CD8-positive, alpha-beta memory T cell (primary cell): ENCODE measurements at regions not wholly inside any gene's neighbourhood (a gene's known extent, or its start where the extent isn't known, plus 50 kb on each side); places are given as distances from the start of the nearest gene placed in this dataset.
"Not testable (repeated sequence)": the region's sequence is repeated elsewhere in the genome, so short reads cannot be mapped to it uniquely, and the experiment has no call there.

Source experiments
- CTCF ChIA-PET: fragments of 350-600 bp; sonication (Branson Sonifier 250); formaldehyde crosslinking; loops from one replicate; lab custom pipeline; 2021; ENCODE audit warnings: antibody characterized with exemption; lab: Charles Lee
- POLR2A ChIA-PET: fragments of 350-600 bp; sonication (Branson Sonifier 250); formaldehyde crosslinking; loops from one replicate; lab custom pipeline; 2021; ENCODE audit warnings: antibody characterized with exemption; lab: Charles Lee
- DNase-seq, 5 donors: peaks; one replicate each; pipeline versions ENCODE4 v3.0.0 to v3.0.0-alpha.2; 2020 to 2022; ENCODE audit warnings: mixed read lengths in 1 of 5
- H3K27ac ChIP-seq: one replicate; pipeline ENCODE4 v1.7.0; 2013; ENCODE audit warnings: low read depth, mild to moderate bottlenecking, low read length, moderate library complexity
- H3K27me3 ChIP-seq: 2 replicates; pipeline ENCODE4 v1.7.0; 2013; ENCODE audit warnings: low read length, mild to moderate bottlenecking; ENCODE audit not compliant: insufficient read depth, poor library complexity, severe bottlenecking
- H3K36me3 ChIP-seq: 2 replicates; pipeline ENCODE4 v1.7.0; 2013; ENCODE audit warnings: mild to moderate bottlenecking, low read length, moderate library complexity; ENCODE audit not compliant: insufficient read depth
- H3K4me1 ChIP-seq: 2 replicates; pipeline ENCODE4 v1.7.0; 2013; ENCODE audit warnings: mild to moderate bottlenecking, low read length, moderate library complexity; ENCODE audit not compliant: insufficient read depth
- H3K4me3 ChIP-seq: 2 replicates; pipeline ENCODE4 v1.7.0; 2013; ENCODE audit warnings: mild to moderate bottlenecking, low read length
- H3K9me3 ChIP-seq: 2 replicates; pipeline ENCODE4 v1.7.0; 2013; ENCODE audit warnings: mild to moderate bottlenecking, low read length
- H3K27ac Mint-ChIP-seq, 8 donors: one replicate each; pipeline ENCODE4 v1.8.0; 2020 to 2021; ENCODE audit warnings: mixed read lengths in 8 of 8, mild to moderate bottlenecking in 6 of 8, inconsistent platforms in 3 of 8, moderate library complexity in 3 of 8
- H3K27me3 Mint-ChIP-seq, 2 donors: one replicate each; pipeline ENCODE4 v1.8.0; 2020 to 2021; ENCODE audit warnings: mixed read lengths in 2 of 2, mild to moderate bottlenecking in 1 of 2, moderate library complexity in 1 of 2
- H3K36me3 Mint-ChIP-seq, 3 donors: one replicate each; pipeline ENCODE4 v1.8.0; 2020 to 2021; ENCODE audit warnings: mixed read lengths in 3 of 3, inconsistent platforms in 1 of 3, mild to moderate bottlenecking in 1 of 3
- H3K4me1 Mint-ChIP-seq, 3 donors: one replicate each; pipeline ENCODE4 v1.8.0; 2020 to 2021; ENCODE audit warnings: mixed read lengths in 3 of 3, inconsistent platforms in 1 of 3, mild to moderate bottlenecking in 1 of 3
- H3K4me3 Mint-ChIP-seq, 7 donors: one replicate each; pipeline ENCODE4 v1.8.0; 2020 to 2021; ENCODE audit warnings: mixed read lengths in 7 of 7, mild to moderate bottlenecking in 6 of 7, moderate library complexity in 4 of 7, inconsistent platforms in 2 of 7
- H3K9me3 Mint-ChIP-seq, 5 donors: one replicate each; pipeline ENCODE4 v1.8.0; 2020 to 2022; ENCODE audit warnings: mixed read lengths in 5 of 5, mild to moderate bottlenecking in 3 of 5, moderate library complexity in 2 of 5, inconsistent platforms in 1 of 5

GRCh38 chr10:28449926-28450325 is 83.0 kb upstream of the WAC start:
- no peak overlapping the region for H3K27ac Mint-ChIP-seq
- peaks cover 0 to 5% (median 2%) of the 10 kb centered on the region in 5 donors for H3K9me3 Mint-ChIP-seq
- H3K27me3 Mint-ChIP-seq, result peaks cover 17 to 22% of the 10 kb centered on the region in 2 donors
- Histone ChIP-seq H3K27me3 (no peaks in the 10 kb centered on the region), H3K27ac (no peak overlapping the region), H3K9me3 (no peaks in the 10 kb centered on the region), H3K4me1 (no peaks in the 10 kb centered on the region), H3K4me3 (no peak overlapping the region), H3K36me3 (no peaks in the 10 kb centered on the region)
- H3K4me3 Mint-ChIP-seq, result no peak overlapping the region
- ChIA-PET CTCF (no interaction called here), POLR2A (no interaction called here)
- no peaks in the 10 kb centered on the region for H3K4me1 Mint-ChIP-seq
- DNase-seq, result no peak
- H3K36me3 Mint-ChIP-seq, result peaks cover 0 to 5% (median 0%) of the 10 kb centered on the region in 3 donors

GRCh38 chr10:28453926-28454325 is 79.0 kb upstream of the WAC start:
- no peak overlapping the region for H3K27ac ChIP-seq
- H3K36me3 Mint-ChIP-seq, result peaks cover 0 to 5% (median 0%) of the 10 kb centered on the region in 3 donors
- no peak for DNase-seq
- H3K9me3 ChIP-seq, result no peaks in the 10 kb centered on the region
- peaks cover 0 to 6% (median 2%) of the 10 kb centered on the region in 5 donors for H3K9me3 Mint-ChIP-seq
- H3K4me1 Mint-ChIP-seq, result no peaks in the 10 kb centered on the region
- no peaks in the 10 kb centered on the region for H3K4me1 ChIP-seq
- H3K36me3 ChIP-seq, result no peaks in the 10 kb centered on the region
- H3K4me3 ChIP-seq, result no peak overlapping the region
- H3K27me3 Mint-ChIP-seq, result peaks cover 20 to 36% of the 10 kb centered on the region in 2 donors
- no peak overlapping the region for H3K4me3 Mint-ChIP-seq
- peak overlapping the region in 1 of 8 donors; percentile 14 for H3K27ac Mint-ChIP-seq
- ChIA-PET CTCF (no interaction called here), POLR2A (interaction anchor here (0.6 kb wide), 1 partner anchor 13 kb away, joined by 3 read pairs; no protein-coding TSS in a partner anchor)
- H3K27me3 ChIP-seq, result no peaks in the 10 kb centered on the region

- Mint-ChIP-seq H3K27ac (no peak overlapping the region), H3K36me3 (peaks cover 0 to 5% (median 0%) of the 10 kb centered on the region in 3 donors), H3K9me3 (peaks cover 0 to 7% (median 2%) of the 10 kb centered on the region in 5 donors), H3K4me3 (no peak overlapping the region), H3K4me1 (no peaks in the 10 kb centered on the region), H3K27me3 (peaks cover 18 to 43% of the 10 kb centered on the region in 2 donors)
- Histone ChIP-seq H3K27me3 (no peaks in the 10 kb centered on the region), H3K4me1 (no peaks in the 10 kb centered on the region), H3K27ac (no peak overlapping the region), H3K36me3 (no peaks in the 10 kb centered on the region), H3K9me3 (no peaks in the 10 kb centered on the region), H3K4me3 (no peak overlapping the region)
- ChIA-PET POLR2A (no interaction called here), CTCF (interaction anchor here (1.3 kb wide), 1 partner anchor 170 kb away, joined by 3 read pairs; no protein-coding TSS in a partner anchor)
- DNase-seq, result no peak
Measured at GRCh38 chr10:28457110-28457509, 75.8 kb upstream of the WAC start.

GRCh38 chr10:28457873-28458272 is 75.0 kb upstream of the WAC start:
- CTCF ChIA-PET, result interaction anchor here (1.3 kb wide), 1 partner anchor 170 kb away, joined by 3 read pairs; no protein-coding TSS in a partner anchor
- DNase-seq, H3K9me3 Mint-ChIP-seq: not testable (repeated sequence)

GRCh38 chr10:28459453-28460144 is 73.3 kb upstream of the WAC start:
- CTCF ChIA-PET, result interaction anchor here (0.7 kb wide), 1 partner anchor 1303 kb away, joined by 3 read pairs; no protein-coding TSS in a partner anchor
- H3K36me3 Mint-ChIP-seq, result no peaks in the 10 kb centered on the region
- no peak for DNase-seq
- no peak overlapping the region for H3K4me3 Mint-ChIP-seq
- no peaks in the 10 kb centered on the region for H3K27me3 ChIP-seq
- POLR2A ChIA-PET, result no interaction called here
- H3K27me3 Mint-ChIP-seq, result peaks cover 19 to 48% of the 10 kb centered on the region in 2 donors
- no peak overlapping the region for H3K27ac Mint-ChIP-seq
- no peaks in the 10 kb centered on the region for H3K9me3 ChIP-seq
- no peaks in the 10 kb centered on the region for H3K4me1 Mint-ChIP-seq
- H3K4me1 ChIP-seq, result no peaks in the 10 kb centered on the region
- no peak overlapping the region for H3K27ac ChIP-seq
- peaks cover 0 to 2% (median 0%) of the 10 kb centered on the region in 5 donors for H3K9me3 Mint-ChIP-seq
- no peaks in the 10 kb centered on the region for H3K36me3 ChIP-seq
- no peak overlapping the region for H3K4me3 ChIP-seq

More at GRCh38 chr10:28457873-28458272, 75.0 kb upstream of the WAC start:
- H3K36me3 ChIP-seq, H3K36me3 Mint-ChIP-seq, H3K4me1 Mint-ChIP-seq, H3K27ac ChIP-seq, H3K27me3 ChIP-seq, POLR2A ChIA-PET, H3K4me3 ChIP-seq, H3K4me1 ChIP-seq, H3K9me3 ChIP-seq, H3K27ac Mint-ChIP-seq, H3K4me3 Mint-ChIP-seq: not testable (repeated sequence)
- peaks cover 18 to 47% of the 10 kb centered on the region in 2 donors for H3K27me3 Mint-ChIP-seq

- CTCF ChIA-PET, result no interaction called here
- Mint-ChIP-seq H3K27ac (no peak overlapping the region), H3K27me3 (peaks cover 9 to 34% of the 10 kb centered on the region in 2 donors), H3K9me3 (peaks cover 0 to 2% (median 0%) of the 10 kb centered on the region in 5 donors), H3K4me1 (no peaks in the 10 kb centered on the region), H3K4me3 (no peak overlapping the region), H3K36me3 (peaks cover 0 to 7% (median 0%) of the 10 kb centered on the region in 3 donors)
- POLR2A ChIA-PET, result no interaction called here
- no peaks in the 10 kb centered on the region for H3K27me3 ChIP-seq
- no peaks in the 10 kb centered on the region for H3K4me1 ChIP-seq
- H3K4me3 ChIP-seq, result no peak overlapping the region
- no peak overlapping the region for H3K27ac ChIP-seq
- no peaks in the 10 kb centered on the region for H3K9me3 ChIP-seq
- no peak for DNase-seq
- no peaks in the 10 kb centered on the region for H3K36me3 ChIP-seq
Measured at GRCh38 chr10:28463141-28463540, 69.8 kb upstream of the WAC start.

GRCh38 chr10:28463676-28464395 is 69.1 kb upstream of the WAC start:
- no peaks in the 10 kb centered on the region for H3K9me3 ChIP-seq
- H3K27me3 ChIP-seq, result no peaks in the 10 kb centered on the region
- H3K4me3 ChIP-seq, result no peak overlapping the region
- H3K27me3 Mint-ChIP-seq, result peaks cover 6 to 30% of the 10 kb centered on the region in 2 donors
- ChIA-PET POLR2A (no interaction called here), CTCF (no interaction called here)
- H3K4me1 Mint-ChIP-seq, result no peaks in the 10 kb centered on the region
- H3K4me3 Mint-ChIP-seq, result no peak overlapping the region
- no peak overlapping the region for H3K27ac Mint-ChIP-seq
- no peaks in the 10 kb centered on the region for H3K36me3 ChIP-seq
- no peak overlapping the region for H3K27ac ChIP-seq
- DNase-seq, result no peak
- H3K4me1 ChIP-seq, result no peaks in the 10 kb centered on the region
- H3K36me3 Mint-ChIP-seq, result peaks cover 0 to 7% (median 0%) of the 10 kb centered on the region in 3 donors
- peaks cover 0 to 2% (median 0%) of the 10 kb centered on the region in 5 donors for H3K9me3 Mint-ChIP-seq

GRCh38 chr10:28467615-28468014 is 65.3 kb upstream of the WAC start:
- no peak for DNase-seq
- no peak overlapping the region for H3K27ac Mint-ChIP-seq
- peaks cover 0 to 7% (median 0%) of the 10 kb centered on the region in 3 donors for H3K36me3 Mint-ChIP-seq

More at GRCh38 chr10:28467615-28468014, 65.3 kb upstream of the WAC start:
- POLR2A ChIA-PET, result no interaction called here
- Histone ChIP-seq H3K27me3 (no peaks in the 10 kb centered on the region), H3K4me3 (no peak overlapping the region), H3K9me3 (no peaks in the 10 kb centered on the region), H3K36me3 (no peaks in the 10 kb centered on the region), H3K4me1 (no peaks in the 10 kb centered on the region), H3K27ac (no peak overlapping the region)
- CTCF ChIA-PET, result no interaction called here
- Mint-ChIP-seq H3K27me3 (peaks cover 2 to 27% of the 10 kb centered on the region in 2 donors), H3K4me1 (no peaks in the 10 kb centered on the region), H3K9me3 (no peaks in the 10 kb centered on the region), H3K4me3 (no peak overlapping the region)
